SK-N-SH treated with all-trans-retinoic acid at 6 μM for 48 hours (cell line): ENCODE measurements at regions not wholly inside any gene's neighbourhood (a gene's known extent, or its start where the extent isn't known, plus 50 kb on each side); places are given as distances from the start of the nearest gene placed in this dataset.

ENCODE experiments used
- ATAC-seq: fragments of 200-7000 bp; cut with Tn5 transposase; 3 replicates; pipeline ENCODE4 v1.9.1; 2020; ENCODE audit warnings: mild to moderate bottlenecking, moderate library complexity
- ARNTL ChIP-seq: fragments of 450-650 bp; formaldehyde crosslinking; IDR thresholded peaks from 2 replicates; pipeline ENCODE4 v1.5.0; 2020; ENCODE audit warnings: low read depth, mild to moderate bottlenecking, moderate library complexity, borderline replicate concordance
- CREB5 ChIP-seq: fragments of 250-450 bp; sonication (Bioruptor Pico); IDR thresholded peaks from 2 replicates; pipeline ENCODE4 v1.5.1; 2020; ENCODE audit warnings: low read depth, mild to moderate bottlenecking, moderate library complexity
- CSDC2 ChIP-seq: fragments of 250-450 bp; sonication (Bioruptor Pico); IDR thresholded peaks from 2 replicates; pipeline ENCODE4 v1.5.0; 2020; ENCODE audit warnings: mild to moderate bottlenecking, moderate library complexity
- CSRNP3 ChIP-seq: fragments of 250-450 bp; sonication (Bioruptor Pico); IDR thresholded peaks from 2 replicates; pipeline ENCODE4 v1.5.1; 2021; ENCODE audit warnings: mild to moderate bottlenecking, moderate library complexity
- ESRRG ChIP-seq: fragments of 250-450 bp; sonication (Bioruptor Pico); IDR thresholded peaks from 2 replicates; pipeline ENCODE4 v1.6.1; 2021; ENCODE audit warnings: mild to moderate bottlenecking
- ISL1 ChIP-seq: fragments of 250-450 bp; sonication (Bioruptor Pico); IDR thresholded peaks from 2 replicates; pipeline ENCODE4 v2.1.2; 2022; ENCODE audit warnings: mild to moderate bottlenecking, moderate library complexity
- OSR1 ChIP-seq: fragments of 250-450 bp; sonication (Bioruptor Pico); IDR thresholded peaks from 2 replicates; pipeline ENCODE4 v1.8.0; 2022; ENCODE audit warnings: moderate library complexity, mild to moderate bottlenecking, inconsistent platforms
- PPARA ChIP-seq: fragments of 250-450 bp; sonication (Bioruptor Pico); IDR thresholded peaks from 2 replicates; pipeline ENCODE4 v1.5.0; 2020; ENCODE audit warnings: mild to moderate bottlenecking, borderline replicate concordance
- SNAI2 ChIP-seq: fragments of 250-450 bp; sonication (Bioruptor Pico); IDR thresholded peaks from 2 replicates; pipeline ENCODE4 v1.5.0; 2020; ENCODE audit warnings: mild to moderate bottlenecking, moderate library complexity
- TCF4 ChIP-seq: fragments of 250-450 bp; sonication (Bioruptor Pico); IDR thresholded peaks from 2 replicates; pipeline ENCODE4 v1.8.0; 2021; ENCODE audit warnings: mild to moderate bottlenecking, moderate library complexity, borderline replicate concordance
- ZC3H10 ChIP-seq: fragments of 250-450 bp; sonication (Bioruptor Pico); IDR thresholded peaks from 2 replicates; pipeline ENCODE4 v1.5.1; 2021; ENCODE audit warnings: mild to moderate bottlenecking, moderate library complexity
- ZFP3 ChIP-seq: fragments of 250-450 bp; sonication (Bioruptor Pico); IDR thresholded peaks from 2 replicates; pipeline ENCODE4 v1.5.0; 2020; ENCODE audit warnings: mild to moderate bottlenecking, moderate library complexity
- ZFP30 ChIP-seq: fragments of 450-650 bp; formaldehyde crosslinking; IDR thresholded peaks from 2 replicates; pipeline ENCODE4 v1.5.0; 2022; ENCODE audit warnings: mild to moderate bottlenecking, moderate library complexity
- ZNF565 ChIP-seq: fragments of 450-650 bp; formaldehyde crosslinking; conservative IDR thresholded peaks from 2 replicates; pipeline ENCODE4 v1.5.0; 2020; ENCODE audit warnings: low read depth, mild to moderate bottlenecking, moderate library complexity
- ZNF70 ChIP-seq: fragments of 450-650 bp; formaldehyde crosslinking; IDR thresholded peaks from 2 replicates; pipeline ENCODE4 v1.5.0; 2020; ENCODE audit warnings: mild to moderate bottlenecking, moderate library complexity
- TF ChIP-seq, protein P1 (sequence below): fragments of 250-450 bp; sonication (Bioruptor Pico); IDR thresholded peaks from 2 replicates; pipeline ENCODE4 v1.5.0; 2020; ENCODE audit warnings: mild to moderate bottlenecking, moderate library complexity
- TF ChIP-seq, protein P2 (sequence below): fragments of 250-450 bp; sonication (Bioruptor Pico); IDR thresholded peaks from 2 replicates; pipeline ENCODE4 v1.8.0; 2021; ENCODE audit warnings: low read depth, mild to moderate bottlenecking, moderate library complexity, borderline replicate concordance

- TF ChIP-seq TCF4 (CRISPR knock-in tag) (no peak), PPARA (CRISPR knock-in tag) (no peak), ZNF565 (no peak), SNAI2 (CRISPR knock-in tag) (no peak), ZFP3 (CRISPR knock-in tag) (no peak)
Measured at GRCh38 chr6:95274686-95275235, 302.6 kb upstream of the MANEA start (continued).

GRCh38 chr6:95279616-95280015 is 297.7 kb upstream of the MANEA start:
- TF ChIP-seq ESRRG (CRISPR knock-in tag) (no peak), CREB5 (CRISPR knock-in tag) (no peak), ARNTL (CRISPR knock-in tag) (no peak), ISL1 (CRISPR knock-in tag) (no peak), ZC3H10 (CRISPR knock-in tag) (no peak), ZFP3 (CRISPR knock-in tag) (no peak), ZFP30 (CRISPR knock-in tag) (no peak), SNAI2 (CRISPR knock-in tag) (no peak), ZNF565 (no peak)
- no peak for ATAC-seq

- TF ChIP-seq ARNTL (CRISPR knock-in tag), result no peak
- TF ChIP-seq, protein P1, sequence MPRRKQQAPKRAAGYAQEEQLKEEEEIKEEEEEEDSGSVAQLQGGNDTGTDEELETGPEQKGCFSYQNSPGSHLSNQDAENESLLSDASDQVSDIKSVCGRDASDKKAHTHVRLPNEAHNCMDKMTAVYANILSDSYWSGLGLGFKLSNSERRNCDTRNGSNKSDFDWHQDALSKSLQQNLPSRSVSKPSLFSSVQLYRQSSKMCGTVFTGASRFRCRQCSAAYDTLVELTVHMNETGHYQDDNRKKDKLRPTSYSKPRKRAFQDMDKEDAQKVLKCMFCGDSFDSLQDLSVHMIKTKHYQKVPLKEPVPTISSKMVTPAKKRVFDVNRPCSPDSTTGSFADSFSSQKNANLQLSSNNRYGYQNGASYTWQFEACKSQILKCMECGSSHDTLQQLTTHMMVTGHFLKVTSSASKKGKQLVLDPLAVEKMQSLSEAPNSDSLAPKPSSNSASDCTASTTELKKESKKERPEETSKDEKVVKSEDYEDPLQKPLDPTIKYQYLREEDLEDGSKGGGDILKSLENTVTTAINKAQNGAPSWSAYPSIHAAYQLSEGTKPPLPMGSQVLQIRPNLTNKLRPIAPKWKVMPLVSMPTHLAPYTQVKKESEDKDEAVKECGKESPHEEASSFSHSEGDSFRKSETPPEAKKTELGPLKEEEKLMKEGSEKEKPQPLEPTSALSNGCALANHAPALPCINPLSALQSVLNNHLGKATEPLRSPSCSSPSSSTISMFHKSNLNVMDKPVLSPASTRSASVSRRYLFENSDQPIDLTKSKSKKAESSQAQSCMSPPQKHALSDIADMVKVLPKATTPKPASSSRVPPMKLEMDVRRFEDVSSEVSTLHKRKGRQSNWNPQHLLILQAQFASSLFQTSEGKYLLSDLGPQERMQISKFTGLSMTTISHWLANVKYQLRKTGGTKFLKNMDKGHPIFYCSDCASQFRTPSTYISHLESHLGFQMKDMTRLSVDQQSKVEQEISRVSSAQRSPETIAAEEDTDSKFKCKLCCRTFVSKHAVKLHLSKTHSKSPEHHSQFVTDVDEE (CRISPR knock-in tag), result no peak
- no peak for TF ChIP-seq PPARA (CRISPR knock-in tag)
- no peak for TF ChIP-seq ZFP30 (CRISPR knock-in tag)
- no peak for TF ChIP-seq OSR1 (CRISPR knock-in tag)
- TF ChIP-seq CREB5 (CRISPR knock-in tag), result no peak
- TF ChIP-seq ISL1 (CRISPR knock-in tag), result no peak
- TF ChIP-seq CSDC2, result no peak
- no peak for TF ChIP-seq ZNF70 (CRISPR knock-in tag)
- peak; percentile 58; the same call in 1 of the 3 replicates for ATAC-seq
Measured at GRCh38 chr6:95280686-95281273, 296.6 kb upstream of the MANEA start.

- no peak for ATAC-seq
- TF ChIP-seq ZC3H10 (CRISPR knock-in tag) (no peak), PPARA (CRISPR knock-in tag) (no peak), CSDC2 (no peak), TCF4 (CRISPR knock-in tag) (no peak), ESRRG (CRISPR knock-in tag) (no peak), CSRNP3 (CRISPR knock-in tag) (no peak), ISL1 (CRISPR knock-in tag) (no peak), ZNF565 (no peak)
- TF ChIP-seq, protein P1 (CRISPR knock-in tag), result no peak
- TF ChIP-seq, protein P2, sequence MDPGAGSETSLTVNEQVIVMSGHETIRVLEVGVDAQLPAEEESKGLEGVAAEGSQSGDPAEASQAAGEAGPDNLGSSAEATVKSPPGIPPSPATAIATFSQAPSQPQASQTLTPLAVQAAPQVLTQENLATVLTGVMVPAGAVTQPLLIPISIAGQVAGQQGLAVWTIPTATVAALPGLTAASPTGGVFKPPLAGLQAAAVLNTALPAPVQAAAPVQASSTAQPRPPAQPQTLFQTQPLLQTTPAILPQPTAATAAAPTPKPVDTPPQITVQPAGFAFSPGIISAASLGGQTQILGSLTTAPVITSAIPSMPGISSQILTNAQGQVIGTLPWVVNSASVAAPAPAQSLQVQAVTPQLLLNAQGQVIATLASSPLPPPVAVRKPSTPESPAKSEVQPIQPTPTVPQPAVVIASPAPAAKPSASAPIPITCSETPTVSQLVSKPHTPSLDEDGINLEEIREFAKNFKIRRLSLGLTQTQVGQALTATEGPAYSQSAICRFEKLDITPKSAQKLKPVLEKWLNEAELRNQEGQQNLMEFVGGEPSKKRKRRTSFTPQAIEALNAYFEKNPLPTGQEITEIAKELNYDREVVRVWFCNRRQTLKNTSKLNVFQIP (CRISPR knock-in tag), result no peak
Measured at GRCh38 chr6:95285881-95286280, 291.5 kb upstream of the MANEA start.
